GM21576 (cell line): ENCODE measurements at regions not wholly inside any gene's neighbourhood (a gene's known extent, or its start where the extent isn't known, plus 50 kb on each side); places are given as distances from the start of the nearest gene placed in this dataset.

ENCODE experiments used
- ATAC-seq: cut with Tn5 transposase; IDR thresholded peaks from one replicate; pipeline ENCODE4 v1.9.1; 2021; ENCODE audit warnings: mild to moderate bottlenecking, moderate library complexity; ENCODE audit not compliant: unreplicated experiment

GRCh38 chr2:173584676-173585458 is 230.2 kb downstream of the CDCA7 start:
- no peak for ATAC-seq

GRCh38 chr2:173588931-173589369 is 234.3 kb downstream of the CDCA7 start:
- no peak for ATAC-seq

GRCh38 chr2:173589604-173590275 is 235.1 kb downstream of the CDCA7 start:
- no peak for ATAC-seq

- ATAC-seq, result no peak
Observed at GRCh38 chr2:173590276-173590861, 235.7 kb downstream of the CDCA7 start.

- ATAC-seq, result no peak
Observed at GRCh38 chr2:173593109-173593508, 238.4 kb downstream of the CDCA7 start.

GRCh38 chr2:173596244-173596643 is 241.6 kb downstream of the CDCA7 start:
- no peak for ATAC-seq

GRCh38 chr2:173598525-173598924 is 243.9 kb downstream of the CDCA7 start:
- ATAC-seq, result no peak

- no peak for ATAC-seq
Observed at GRCh38 chr2:173599821-173600359, 245.2 kb downstream of the CDCA7 start.

- ATAC-seq, result no peak
Observed at GRCh38 chr2:173602153-173602795, 247.6 kb downstream of the CDCA7 start.

GRCh38 chr2:173605994-173606393 is 251.3 kb downstream of the CDCA7 start:
- ATAC-seq, result no peak

- no peak for ATAC-seq
Observed at GRCh38 chr2:173606619-173607248, 252.1 kb downstream of the CDCA7 start.

- ATAC-seq, result no peak
Observed at GRCh38 chr2:173607606-173608311, 253.1 kb downstream of the CDCA7 start.

GRCh38 chr2:173611121-173611520 is 256.4 kb downstream of the CDCA7 start:
- no peak for ATAC-seq

- no peak for ATAC-seq
Observed at GRCh38 chr2:173612354-173612753, 257.7 kb downstream of the CDCA7 start.

- ATAC-seq, result no peak
Observed at GRCh38 chr2:173613386-173613785, 258.7 kb downstream of the CDCA7 start.

- no peak for ATAC-seq
Observed at GRCh38 chr2:173614265-173614930, 259.7 kb downstream of the CDCA7 start.

GRCh38 chr2:173623438-173624319 is 269.0 kb downstream of the CDCA7 start:
- no peak for ATAC-seq

- ATAC-seq, result no peak
Observed at GRCh38 chr2:173625315-173625714, 270.6 kb downstream of the CDCA7 start.

- ATAC-seq, result no peak
Observed at GRCh38 chr2:173629076-173629475, 274.4 kb downstream of the CDCA7 start.
